ACHN (cell line): ENCODE measurements at regions not wholly inside any gene's neighbourhood (a gene's known extent, or its start where the extent isn't known, plus 50 kb on each side); places are given as distances from the start of the nearest gene placed in this dataset.

Experiments used
- DNase-seq: peaks from one replicate; pipeline ENCODE4 v3.0.0-alpha.2; 2015
- in situ Hi-C: cut with HindIII; loops from 2 replicates; pipeline ENCODE4 v1.10.0; 2017; ENCODE audit warnings: low sequenced_read_pairs, low pct_ligation_motif_present, low pct_unique_long_range_greater_than_20kb

- DNase-seq = no peak
- in situ Hi-C loops = no loop called here
Observed at GRCh38 chr3:31247850-31248562, 284.7 kb upstream of the STT3B start.

GRCh38 chr3:31248563-31248992 is 284.1 kb upstream of the STT3B start:
- in situ Hi-C loops = no loop called here
- DNase-seq = no peak

- in situ Hi-C loops = no loop called here
Observed at GRCh38 chr3:31249545-31249944, 283.2 kb upstream of the STT3B start.

GRCh38 chr3:31250116-31250777 is 282.5 kb upstream of the STT3B start:
- no peak for DNase-seq
- in situ Hi-C loops = no loop called here

More at GRCh38 chr3:31249545-31249944, 283.2 kb upstream of the STT3B start:
- DNase-seq = no peak

GRCh38 chr3:31251083-31251482 is 281.6 kb upstream of the STT3B start:
- in situ Hi-C loops = no loop called here
- no peak for DNase-seq

GRCh38 chr3:31252216-31253185 is 280.2 kb upstream of the STT3B start:
- in situ Hi-C loops = no loop called here
- DNase-seq = no peak

GRCh38 chr3:31253782-31254181 is 278.9 kb upstream of the STT3B start:
- in situ Hi-C loops = no loop called here
- no peak for DNase-seq

GRCh38 chr3:31254483-31254882 is 278.2 kb upstream of the STT3B start:
- no peak for DNase-seq
- in situ Hi-C loops = no loop called here

GRCh38 chr3:31255007-31255581 is 277.6 kb upstream of the STT3B start:
- DNase-seq = no peak
- in situ Hi-C loops = no loop called here

- in situ Hi-C loops = no loop called here
- no peak for DNase-seq
Observed at GRCh38 chr3:31262201-31262600, 270.5 kb upstream of the STT3B start.

- in situ Hi-C loops = no loop called here
- no peak for DNase-seq
Observed at GRCh38 chr3:31263897-31264296, 268.8 kb upstream of the STT3B start.

- no peak for DNase-seq
- in situ Hi-C loops = no loop called here
Observed at GRCh38 chr3:31265646-31266428, 266.9 kb upstream of the STT3B start.

GRCh38 chr3:31268868-31269267 is 263.9 kb upstream of the STT3B start:
- in situ Hi-C loops = no loop called here
- DNase-seq = no peak

- in situ Hi-C loops = no loop called here
- DNase-seq = no peak
Observed at GRCh38 chr3:31270010-31270409, 262.7 kb upstream of the STT3B start.

- in situ Hi-C loops = no loop called here
- no peak for DNase-seq
Observed at GRCh38 chr3:31274326-31275024, 258.2 kb upstream of the STT3B start.

GRCh38 chr3:31275038-31275572 is 257.6 kb upstream of the STT3B start:
- in situ Hi-C loops = no loop called here
- DNase-seq = no peak

- in situ Hi-C loops = no loop called here
- no peak for DNase-seq
Observed at GRCh38 chr3:31275583-31275982, 257.1 kb upstream of the STT3B start.
